SU-DHL-6 (cell line): ENCODE measurements at regions not wholly inside any gene's neighbourhood (a gene's known extent, or its start where the extent isn't known, plus 50 kb on each side); places are given as distances from the start of the nearest gene placed in this dataset.

Experiments
- H2AFZ ChIP-seq: fragments of 200-600 bp; sonication (generic); 2 replicates; pipeline ENCODE4 v1.6.1; 2014; ENCODE audit warnings: low read depth, mild to moderate bottlenecking, moderate library complexity, mixed read lengths, antibody characterized with exemption, low read length; ENCODE audit not compliant: severe bottlenecking
- H3F3A ChIP-seq: fragments of 200-600 bp; shearing (Covaris generic); 2 replicates; pipeline ENCODE4 v1.6.0; 2016; ENCODE audit warnings: antibody characterized with exemption, mild to moderate bottlenecking; ENCODE audit not compliant: insufficient read depth
- H3K27ac ChIP-seq: fragments of 200-600 bp; sonication (generic); 2 replicates; pipeline ENCODE4 v1.5.1; 2016; ENCODE audit warnings: low read depth, mild to moderate bottlenecking, low read length, moderate library complexity, mixed read lengths
- H3K27me3 ChIP-seq: fragments of 200-600 bp; sonication (generic), shearing (Covaris generic); 2 replicates; pipeline ENCODE4 v1.6.0; 2014; ENCODE audit warnings: mild to moderate bottlenecking, low read length
- H3K36me3 ChIP-seq: fragments of 200-600 bp; sonication (generic); 2 replicates; pipeline ENCODE4 v1.6.1; 2014; ENCODE audit warnings: mild to moderate bottlenecking, low read length, mixed read lengths
- H3K4me2 ChIP-seq: fragments of 300-600, 200-600 bp; shearing (Covaris generic), sonication (generic); 2 replicates; pipeline ENCODE4 v1.6.0; 2014; ENCODE audit warnings: low read length, low read depth, mild to moderate bottlenecking; ENCODE audit not compliant: poor library complexity, severe bottlenecking
- H3K4me3 ChIP-seq: fragments of 200-600 bp; sonication (generic); 2 replicates; pipeline ENCODE4 v1.5.1; 2014; ENCODE audit warnings: antibody characterized with exemption, low read length, mild to moderate bottlenecking, mixed read lengths; ENCODE audit not compliant: insufficient read depth, poor library complexity, severe bottlenecking
- H3K79me2 ChIP-seq: fragments of 200-600 bp; sonication (generic); 2 replicates; pipeline ENCODE4 v1.6.1; 2014; ENCODE audit warnings: mild to moderate bottlenecking, low read length, moderate library complexity; ENCODE audit not compliant: insufficient read depth
- H3K9ac ChIP-seq: fragments of 200-600 bp; sonication (generic); 2 replicates; pipeline ENCODE4 v1.7.0; 2014; ENCODE audit warnings: mild to moderate bottlenecking, low read length
- H3K9me2 ChIP-seq: fragments of 200-600 bp; sonication (generic); replicated peaks from 2 replicates; pipeline ENCODE4 v1.6.1; 2014; ENCODE audit warnings: low read length; ENCODE audit not compliant: insufficient read depth
- H3K9me3 ChIP-seq: fragments of 200-600 bp; sonication (generic); 2 replicates; pipeline ENCODE4 v1.6.1; 2014; ENCODE audit warnings: low read length, mixed read lengths; ENCODE audit not compliant: insufficient read depth
- H4K20me1 ChIP-seq: fragments of 200-600 bp; sonication (generic); 2 replicates; pipeline ENCODE4 v1.6.1; 2014; ENCODE audit warnings: low read depth, mild to moderate bottlenecking, antibody characterized with exemption, low read length, moderate library complexity, mixed read lengths
- EZH2phosphoT487 ChIP-seq: fragments of 200-600 bp; sonication (generic), shearing (Covaris generic); conservative IDR thresholded peaks from 2 replicates; pipeline ENCODE4 v1.6.1; 2018; ENCODE audit warnings: mild to moderate bottlenecking, antibody characterized with exemption, low read length, moderate library complexity, mixed read lengths
- TF ChIP-seq, protein P1 (sequence below): fragments of 200-600 bp; sonication (generic); IDR thresholded peaks from one replicate; pipeline ENCODE4 v1.5.1; 2017; ENCODE audit warnings: antibody characterized with exemption, mild to moderate bottlenecking, low read length, moderate library complexity; ENCODE audit not compliant: insufficient read depth, poor library complexity, severe bottlenecking

- Histone ChIP-seq H3K79me2 (no peaks in the 10 kb centered on the region), H3K4me3 (no peak overlapping the region), H3K27me3 (no peaks in the 10 kb centered on the region), H3K27ac (no peak overlapping the region), H3K9ac (no peak overlapping the region), H3K36me3 (no peaks in the 10 kb centered on the region), H2AFZ (no peak overlapping the region), H3K4me2 (no peak overlapping the region), H3K9me2 (no peaks in the 10 kb centered on the region), H4K20me1 (no peaks in the 10 kb centered on the region), H3F3A (no peaks in the 10 kb centered on the region), H3K9me3 (no peaks in the 10 kb centered on the region)
- TF ChIP-seq EZH2phosphoT487: no peak
- TF ChIP-seq, protein P1, sequence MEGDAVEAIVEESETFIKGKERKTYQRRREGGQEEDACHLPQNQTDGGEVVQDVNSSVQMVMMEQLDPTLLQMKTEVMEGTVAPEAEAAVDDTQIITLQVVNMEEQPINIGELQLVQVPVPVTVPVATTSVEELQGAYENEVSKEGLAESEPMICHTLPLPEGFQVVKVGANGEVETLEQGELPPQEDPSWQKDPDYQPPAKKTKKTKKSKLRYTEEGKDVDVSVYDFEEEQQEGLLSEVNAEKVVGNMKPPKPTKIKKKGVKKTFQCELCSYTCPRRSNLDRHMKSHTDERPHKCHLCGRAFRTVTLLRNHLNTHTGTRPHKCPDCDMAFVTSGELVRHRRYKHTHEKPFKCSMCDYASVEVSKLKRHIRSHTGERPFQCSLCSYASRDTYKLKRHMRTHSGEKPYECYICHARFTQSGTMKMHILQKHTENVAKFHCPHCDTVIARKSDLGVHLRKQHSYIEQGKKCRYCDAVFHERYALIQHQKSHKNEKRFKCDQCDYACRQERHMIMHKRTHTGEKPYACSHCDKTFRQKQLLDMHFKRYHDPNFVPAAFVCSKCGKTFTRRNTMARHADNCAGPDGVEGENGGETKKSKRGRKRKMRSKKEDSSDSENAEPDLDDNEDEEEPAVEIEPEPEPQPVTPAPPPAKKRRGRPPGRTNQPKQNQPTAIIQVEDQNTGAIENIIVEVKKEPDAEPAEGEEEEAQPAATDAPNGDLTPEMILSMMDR: no peak
Measured at GRCh38 chr16:86905302-86905701, 327.0 kb downstream of the FOXL1 start.

GRCh38 chr16:86906623-86907022 is 328.3 kb downstream of the FOXL1 start:
- Histone ChIP-seq H3K4me3 (no peak overlapping the region), H4K20me1 (no peaks in the 10 kb centered on the region), H3K9me3 (no peaks in the 10 kb centered on the region), H3K4me2 (no peak overlapping the region), H3K79me2 (no peaks in the 10 kb centered on the region), H3K27me3 (no peaks in the 10 kb centered on the region), H3K9me2 (no peaks in the 10 kb centered on the region), H3K27ac (no peak overlapping the region), H2AFZ (no peak overlapping the region), H3F3A (no peaks in the 10 kb centered on the region), H3K9ac (no peak overlapping the region), H3K36me3 (no peaks in the 10 kb centered on the region)
- TF ChIP-seq EZH2phosphoT487: no peak
- TF ChIP-seq, protein P1: no peak

GRCh38 chr16:86909359-86910160 is 331.2 kb downstream of the FOXL1 start:
- Histone ChIP-seq H3K9me3 (no peaks in the 10 kb centered on the region), H3K4me3 (no peak overlapping the region), H3K9me2 (no peaks in the 10 kb centered on the region), H3K9ac (no peak overlapping the region), H3K79me2 (no peaks in the 10 kb centered on the region), H3K4me2 (no peak overlapping the region), H3K27ac (no peak overlapping the region), H2AFZ (no peak overlapping the region), H3F3A (no peaks in the 10 kb centered on the region), H3K36me3 (no peaks in the 10 kb centered on the region), H3K27me3 (no peaks in the 10 kb centered on the region), H4K20me1 (no peaks in the 10 kb centered on the region)
- TF ChIP-seq EZH2phosphoT487: no peak
- TF ChIP-seq, protein P1: no peak
